ENCODE measurements at regions not wholly inside any gene's neighbourhood (a gene's known extent, or its start where the extent isn't known, plus 50 kb on each side); places are given as distances from the start of the nearest gene placed in this dataset.

DNA sequence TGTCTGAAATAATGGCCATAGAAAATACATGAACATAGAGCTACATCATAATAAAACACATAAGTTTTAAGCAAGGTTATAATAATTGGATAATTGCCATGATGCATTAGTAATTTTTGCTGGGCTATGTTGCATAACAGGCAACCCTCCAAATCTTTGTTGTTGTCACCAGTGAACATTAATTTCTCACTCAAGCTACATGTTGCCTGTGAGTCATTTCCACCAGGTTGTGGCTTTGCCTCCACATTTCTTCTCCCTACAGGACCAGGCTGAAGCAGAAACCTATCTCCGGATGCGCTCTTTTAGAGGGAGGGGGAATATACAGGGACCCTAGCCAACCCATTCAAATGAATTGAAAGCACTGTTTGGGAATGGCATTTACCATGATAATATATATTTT, 347.7 kb downstream of the GABRG1 start:
- TF ChIP-seq POLR2A (IDR thresholded peaks at IDR 0.05) = no peak
- TF ChIP-seq, protein P1, sequence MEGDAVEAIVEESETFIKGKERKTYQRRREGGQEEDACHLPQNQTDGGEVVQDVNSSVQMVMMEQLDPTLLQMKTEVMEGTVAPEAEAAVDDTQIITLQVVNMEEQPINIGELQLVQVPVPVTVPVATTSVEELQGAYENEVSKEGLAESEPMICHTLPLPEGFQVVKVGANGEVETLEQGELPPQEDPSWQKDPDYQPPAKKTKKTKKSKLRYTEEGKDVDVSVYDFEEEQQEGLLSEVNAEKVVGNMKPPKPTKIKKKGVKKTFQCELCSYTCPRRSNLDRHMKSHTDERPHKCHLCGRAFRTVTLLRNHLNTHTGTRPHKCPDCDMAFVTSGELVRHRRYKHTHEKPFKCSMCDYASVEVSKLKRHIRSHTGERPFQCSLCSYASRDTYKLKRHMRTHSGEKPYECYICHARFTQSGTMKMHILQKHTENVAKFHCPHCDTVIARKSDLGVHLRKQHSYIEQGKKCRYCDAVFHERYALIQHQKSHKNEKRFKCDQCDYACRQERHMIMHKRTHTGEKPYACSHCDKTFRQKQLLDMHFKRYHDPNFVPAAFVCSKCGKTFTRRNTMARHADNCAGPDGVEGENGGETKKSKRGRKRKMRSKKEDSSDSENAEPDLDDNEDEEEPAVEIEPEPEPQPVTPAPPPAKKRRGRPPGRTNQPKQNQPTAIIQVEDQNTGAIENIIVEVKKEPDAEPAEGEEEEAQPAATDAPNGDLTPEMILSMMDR (IDR thresholded peaks at IDR 0.05) = no peak

Data from right lobe of liver (tissue), 4 donors.